K562 (cell line): ENCODE measurements at regions not wholly inside any gene's neighbourhood (a gene's known extent, or its start where the extent isn't known, plus 50 kb on each side); places are given as distances from the start of the nearest gene placed in this dataset.
A peak's percentile ranks its signal among the peaks of the same experiment; 100 is the strongest.

Experiments used
- ATAC-seq: fragments of 200-7000 bp; cut with Tn5 transposase; 3 replicates; pipeline ENCODE4 v1.9.1; 2020; ENCODE audit warnings: moderate library complexity
- BruUV-seq: library from RNA; stranded (reverse); fragments of 400-500 nt; replicated peaks from 2 replicates; lab custom pipeline; 2021; lab: Mats Ljungman, UMichigan
- CTCF ChIA-PET: fragments of 300-600 bp; formaldehyde crosslinking; extraction: SDS; loops from one replicate; lab custom pipeline; 2021; ENCODE audit warnings: low intra/inter-chr PET ratio; lab: Yijun Ruan, JAX
- POLR2A ChIA-PET: fragments of 300-600, 350-650 bp; sonication (Branson Sonifier 250); formaldehyde crosslinking; extraction: SDS; loops from one replicate; lab custom pipeline; 2021; ENCODE audit warnings: antibody characterized with exemption, inconsistent platforms; lab: Yijun Ruan, JAX
- DNase-seq, 4 experiments: peaks; one replicate each; pipeline versions ENCODE4 v3.0.0 to v3.0.0-alpha.2; 2011 to 2018; ENCODE audit warnings: low spot score in 3 of 4, mixed read lengths in 3 of 4; ENCODE audit errors: extremely low read depth in 1 of 4
- FAIRE-seq: peaks from 2 replicates; lab custom pipeline; 2011; peaks lifted over from hg19 to GRCh38; lab: Jason Lieb, UNC
- H2AFZ ChIP-seq: 2 replicates; pipeline ENCODE4 v1.6.0; 2011; ENCODE audit warnings: low read depth, low read length, control low read depth, inconsistent platforms
- H3K27ac ChIP-seq: fragments of 200-600 bp; 3 replicates; pipeline ENCODE4 v1.8.0; 2011; ENCODE audit warnings: low read depth, mild to moderate bottlenecking, control low read depth, inconsistent platforms, low read length, moderate library complexity, mixed read lengths; ENCODE audit errors: extremely low read depth
- H3K27me3 ChIP-seq, 2 experiments: fragments of 300-600 bp in 1 of 2; 2 replicates in 1 of 2; 3 replicates in 1 of 2; pipeline versions ENCODE4 v1.6.0 to v1.8.0; 2011; ENCODE audit warnings: inconsistent platforms in 2 of 2, low read length in 2 of 2, mild to moderate bottlenecking in 1 of 2, mixed read lengths in 1 of 2, moderate library complexity in 1 of 2; ENCODE audit not compliant: control insufficient read depth in 2 of 2, insufficient read depth in 2 of 2
- H3K36me3 ChIP-seq: fragments of 300-600 bp; 3 replicates; pipeline ENCODE4 v1.8.0; 2011; ENCODE audit warnings: mild to moderate bottlenecking, low read length, inconsistent platforms; ENCODE audit not compliant: control insufficient read depth, insufficient read depth
- H3K4me1 ChIP-seq, 2 experiments: fragments of 200-600 bp in 1 of 2; replicated peaks in 1 of 2; 2 replicates in 1 of 2; 3 replicates in 1 of 2; pipeline versions ENCODE4 v1.5.1 to v1.8.0; 2011; ENCODE audit warnings: inconsistent platforms in 2 of 2, low read length in 2 of 2, mild to moderate bottlenecking in 1 of 2, mixed read lengths in 1 of 2, moderate library complexity in 1 of 2; ENCODE audit not compliant: control insufficient read depth in 2 of 2, insufficient read depth in 2 of 2
- H3K4me2 ChIP-seq: 2 replicates; pipeline ENCODE4 v1.6.1; 2011; ENCODE audit warnings: low read length, control low read depth, inconsistent platforms, mixed read lengths; ENCODE audit not compliant: insufficient read depth
- H3K4me3 ChIP-seq: fragments of 200-600 bp; sonication (generic), shearing (Covaris generic); 2 replicates; pipeline ENCODE4 v1.5.1; 2016; ENCODE audit warnings: control low read depth, inconsistent platforms
- H3K79me2 ChIP-seq: fragments of 200-600 bp; 3 replicates; pipeline ENCODE4 v1.8.0; 2011; ENCODE audit warnings: low read length, inconsistent platforms; ENCODE audit not compliant: control insufficient read depth, insufficient read depth
- H3K9ac ChIP-seq, 2 experiments: 2 replicates each; pipeline versions ENCODE4 v1.6.0 to v1.6.1; 2011; ENCODE audit warnings: low read depth in 2 of 2, low read length in 2 of 2, control low read depth in 1 of 2, inconsistent platforms in 1 of 2, mild to moderate bottlenecking in 1 of 2, mixed read lengths in 1 of 2; ENCODE audit not compliant: insufficient read depth in 1 of 2
- H3K9me1 ChIP-seq: one replicate; pipeline ENCODE4 v1.6.0; 2011; ENCODE audit warnings: inconsistent platforms, mild to moderate bottlenecking, low read length, moderate library complexity; ENCODE audit not compliant: control insufficient read depth, insufficient read depth
- H3K9me3 ChIP-seq: replicated peaks from 2 replicates; pipeline ENCODE4 v1.5.1; 2011; ENCODE audit warnings: low read depth, low read length, inconsistent platforms; ENCODE audit not compliant: control insufficient read depth, insufficient read depth
- H4K20me1 ChIP-seq: replicated peaks from 2 replicates; pipeline ENCODE4 v1.6.1; 2011; ENCODE audit warnings: low read length, inconsistent platforms, mixed read lengths; ENCODE audit not compliant: control insufficient read depth, insufficient read depth
- CREB3L1 ChIP-seq: fragments of 450-650 bp; IDR thresholded peaks from 2 replicates; pipeline ENCODE4 v1.6.1; 2014; ENCODE audit warnings: low read depth, mild to moderate bottlenecking, moderate library complexity, borderline replicate concordance
- NKRF ChIP-seq: fragments of 450-650 bp; IDR thresholded peaks from 2 replicates; pipeline ENCODE4 v1.6.1; 2016; ENCODE audit warnings: borderline replicate concordance
- SAP30 ChIP-seq: fragments of 200-600 bp; sonication (generic); IDR thresholded peaks from 2 replicates; pipeline ENCODE4 v1.6.1; 2012; ENCODE audit warnings: borderline replicate concordance, low read depth, mild to moderate bottlenecking, moderate library complexity, low read length, control low read depth, inconsistent platforms; ENCODE audit not compliant: insufficient read depth, poor library complexity, severe bottlenecking
- STAT5A ChIP-seq: IDR thresholded peaks from 2 replicates; pipeline ENCODE4 v1.6.1; 2012; ENCODE audit warnings: low read length, inconsistent platforms, borderline replicate concordance
- ZBTB8A ChIP-seq: fragments of 450-650 bp; IDR thresholded peaks from 2 replicates; pipeline ENCODE4 v1.6.1; 2018; ENCODE audit warnings: mild to moderate bottlenecking, moderate library complexity; ENCODE audit not compliant: partially characterized antibody
- ZFP36 ChIP-seq: fragments of 150-350 bp; IDR thresholded peaks from 2 replicates; pipeline ENCODE4 v1.6.1; 2018; ENCODE audit warnings: low read length, low read depth; ENCODE audit not compliant: partially characterized antibody
- ZNF511 ChIP-seq: sonication (generic); formaldehyde crosslinking; IDR thresholded peaks from 2 replicates; pipeline ENCODE4 v1.8.0; 2022; ENCODE audit warnings: mild to moderate bottlenecking, missing genetic modification reagents
- ZNF699 ChIP-seq: fragments of 250-450 bp; sonication (Bioruptor Pico); IDR thresholded peaks from 2 replicates; pipeline ENCODE4 v1.8.0; 2021; ENCODE audit warnings: mild to moderate bottlenecking, moderate library complexity; ENCODE audit not compliant: insufficient replicate concordance
- ZNF766 ChIP-seq: fragments of 200-800 bp; sonication (Bioruptor generic); conservative IDR thresholded peaks from 2 replicates; pipeline ENCODE4 v1.6.1; 2016; ENCODE audit warnings: missing genetic modification characterization, missing compliant biosample characterization
- whole genome bisulfite sequencing: fragments of 100-300 bp; shearing (Covaris generic); methylation state at CpG from one replicate; pipeline ENCODE4 v1.1.6; 2016; ENCODE audit warnings: low coverage, mixed read lengths; ENCODE audit not compliant: insufficient coverage; ENCODE audit errors: missing lambda C conversion rate; 5-methylcytosine and 5-hydroxymethylcytosine counted together
- in situ Hi-C: fragments of 300-500 bp; cut with MboI; formaldehyde crosslinking; loops from 4 replicates; pipeline ENCODE4 v1.15.0; 2018; ENCODE audit warnings: inconsistent platforms, mixed read lengths
- intact Hi-C: fragments of 100-400 bp; cut with micrococcal nuclease; formaldehyde crosslinking; loops from 2 replicates; pipeline ENCODE4 v1.14.2; 2022

DNA sequence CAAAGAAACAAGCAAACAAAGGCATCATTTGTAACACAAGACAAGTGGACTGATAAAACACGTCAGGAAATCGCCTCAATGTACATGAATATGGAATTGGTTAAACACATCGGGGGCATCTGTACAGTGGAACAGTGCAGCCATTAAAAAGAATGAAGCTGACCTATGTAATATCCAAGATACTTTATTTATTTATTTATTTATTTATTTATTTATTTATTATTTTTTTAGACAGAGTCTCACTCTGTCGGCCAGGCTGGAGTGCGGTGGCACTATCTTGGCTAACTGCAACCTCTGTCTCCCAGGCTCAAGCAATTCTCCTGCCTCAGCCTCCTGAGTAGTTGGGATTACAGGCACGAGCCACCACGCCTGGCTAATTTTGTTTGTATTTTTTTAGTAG is 75.4 kb upstream of the SLC45A1 start:
- 2% methylated on average over 7 of the region's 7 CpGs for WGBS
- Histone ChIP-seq H3K27me3 (peaks cover 28 to 40% of the 10 kb centered on the region in 2 experiments), H3K27ac (no peak overlapping the region), H3K9me3 (no peaks in the 10 kb centered on the region), H4K20me1 (no peaks in the 10 kb centered on the region), H2AFZ (no peak overlapping the region), H3K9ac (no peak overlapping the region), H3K4me3 (no peak overlapping the region), H3K79me2 (no peaks in the 10 kb centered on the region), H3K36me3 (no peaks in the 10 kb centered on the region), H3K9me1 (no peaks in the 10 kb centered on the region), H3K4me2 (no peak overlapping the region), H3K4me1 (no peaks in the 10 kb centered on the region; a peak in 1 of 5 replicates)
- CTCF ChIA-PET: no interaction called here
- BruUV-seq: no TSS peak
- FAIRE-seq (no peak), DNase-seq (no peak), ATAC-seq (no peak)
- TF ChIP-seq SAP30: no peak
- intact Hi-C loops (no loop called here), in situ Hi-C loops (no loop called here)
- POLR2A ChIA-PET: no interaction called here

GRCh38 chr1:8241417-8242014 is 76.4 kb upstream of the SLC45A1 start:
- Histone ChIP-seq H3K79me2 (no peaks in the 10 kb centered on the region), H3K9ac (no peak overlapping the region), H3K27ac (no peak overlapping the region), H3K9me3 (no peaks in the 10 kb centered on the region), H3K4me3 (no peak overlapping the region), H3K4me1 (no peaks in the 10 kb centered on the region; a peak in 1 of 5 replicates), H2AFZ (no peak overlapping the region), H3K27me3 (peaks cover 26 to 45% of the 10 kb centered on the region in 2 experiments), H4K20me1 (no peaks in the 10 kb centered on the region), H3K4me2 (no peak overlapping the region), H3K9me1 (no peaks in the 10 kb centered on the region), H3K36me3 (no peaks in the 10 kb centered on the region)
- TF ChIP-seq ZNF699 (CRISPR knock-in tag): no peak
- TF ChIP-seq ZNF766 (CRISPR knock-in tag): no peak
- TF ChIP-seq ZFP36: peak; percentile 30
- no peak for TF ChIP-seq ZNF511 (CRISPR knock-in tag)
- TF ChIP-seq CREB3L1: no peak
- no peak for TF ChIP-seq NKRF
- no peak for TF ChIP-seq ZBTB8A
- TF ChIP-seq STAT5A: no peak
- WGBS: 14% methylated on average over 14 of the region's 14 CpGs
- ATAC-seq: no peak
- FAIRE-seq: no peak
- intact Hi-C loops: no loop called here
- in situ Hi-C loops: no loop called here
- no TSS peak for BruUV-seq
- DNase-seq: no peak
- POLR2A ChIA-PET: no interaction called here
- CTCF ChIA-PET: interaction anchor here (0.7 kb wide), 1 partner anchor 227 kb away, joined by 4 read pairs; no protein-coding TSS in a partner anchor
